Cardiac fibroblast (primary cell): ENCODE measurements at regions not wholly inside any gene's neighbourhood (a gene's known extent, or its start where the extent isn't known, plus 50 kb on each side); places are given as distances from the start of the nearest gene placed in this dataset.

Experiments
- DNase-seq, 2 donors: peaks; one replicate each; pipeline versions ENCODE4 v3.0.0 to v3.0.0-alpha.2; 2010; ENCODE audit warnings: low read depth in 2 of 2
- H3K4me3 ChIP-seq, 2 donors: replicated peaks in 1 of 2; 1 replicate in 1 of 2; 2 replicates in 1 of 2; pipeline ENCODE4 v1.5.1; 2011; ENCODE audit warnings: low read depth in 2 of 2, low read length in 2 of 2, mild to moderate bottlenecking in 2 of 2, moderate library complexity in 1 of 2
- TF ChIP-seq, protein P1 (sequence below): IDR thresholded peaks from one replicate; pipeline ENCODE4 v1.5.1; 2011; ENCODE audit warnings: low read depth, mild to moderate bottlenecking, low read length, inconsistent platforms

DNA sequence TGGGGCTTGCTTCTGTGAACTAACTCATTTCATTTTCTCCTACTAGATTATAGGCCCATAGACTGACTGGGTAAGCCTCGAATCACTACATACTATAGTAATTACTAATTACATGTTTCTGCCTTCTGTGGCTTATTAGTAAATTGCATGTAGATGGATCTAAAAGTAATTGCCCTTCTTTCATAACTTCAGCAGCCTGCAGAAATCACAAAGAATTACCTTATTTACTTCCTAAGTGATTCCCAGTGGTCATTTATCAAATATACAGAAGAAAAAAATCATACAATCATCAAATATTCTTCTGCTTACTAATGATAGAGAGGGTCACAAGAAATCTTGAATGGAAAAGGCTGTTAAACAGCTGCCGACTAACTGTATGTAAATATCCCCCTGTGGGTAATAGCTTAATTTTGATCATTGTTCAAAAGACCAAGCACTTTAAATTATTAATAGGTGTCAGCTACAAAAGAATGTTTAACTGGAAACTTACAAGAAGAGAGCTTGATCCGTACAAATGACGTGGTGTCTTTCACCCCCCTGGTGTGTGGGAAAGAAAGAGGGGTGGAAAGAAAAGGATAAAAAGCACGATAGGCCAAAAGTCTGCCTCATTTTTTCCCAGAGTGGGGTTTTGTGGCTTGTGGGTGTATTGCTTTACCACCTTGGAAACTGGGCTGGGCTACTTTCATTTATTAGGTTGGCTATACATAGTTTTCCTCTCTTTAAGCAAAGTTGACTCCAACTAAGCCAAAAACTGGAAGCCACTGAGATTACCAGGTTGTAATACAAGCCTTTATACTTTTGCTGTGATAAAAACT lies 361.8 kb upstream of the ZMIZ1 start:
- TF ChIP-seq, protein P1, sequence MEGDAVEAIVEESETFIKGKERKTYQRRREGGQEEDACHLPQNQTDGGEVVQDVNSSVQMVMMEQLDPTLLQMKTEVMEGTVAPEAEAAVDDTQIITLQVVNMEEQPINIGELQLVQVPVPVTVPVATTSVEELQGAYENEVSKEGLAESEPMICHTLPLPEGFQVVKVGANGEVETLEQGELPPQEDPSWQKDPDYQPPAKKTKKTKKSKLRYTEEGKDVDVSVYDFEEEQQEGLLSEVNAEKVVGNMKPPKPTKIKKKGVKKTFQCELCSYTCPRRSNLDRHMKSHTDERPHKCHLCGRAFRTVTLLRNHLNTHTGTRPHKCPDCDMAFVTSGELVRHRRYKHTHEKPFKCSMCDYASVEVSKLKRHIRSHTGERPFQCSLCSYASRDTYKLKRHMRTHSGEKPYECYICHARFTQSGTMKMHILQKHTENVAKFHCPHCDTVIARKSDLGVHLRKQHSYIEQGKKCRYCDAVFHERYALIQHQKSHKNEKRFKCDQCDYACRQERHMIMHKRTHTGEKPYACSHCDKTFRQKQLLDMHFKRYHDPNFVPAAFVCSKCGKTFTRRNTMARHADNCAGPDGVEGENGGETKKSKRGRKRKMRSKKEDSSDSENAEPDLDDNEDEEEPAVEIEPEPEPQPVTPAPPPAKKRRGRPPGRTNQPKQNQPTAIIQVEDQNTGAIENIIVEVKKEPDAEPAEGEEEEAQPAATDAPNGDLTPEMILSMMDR: no peak
- DNase-seq: no peak

DNA sequence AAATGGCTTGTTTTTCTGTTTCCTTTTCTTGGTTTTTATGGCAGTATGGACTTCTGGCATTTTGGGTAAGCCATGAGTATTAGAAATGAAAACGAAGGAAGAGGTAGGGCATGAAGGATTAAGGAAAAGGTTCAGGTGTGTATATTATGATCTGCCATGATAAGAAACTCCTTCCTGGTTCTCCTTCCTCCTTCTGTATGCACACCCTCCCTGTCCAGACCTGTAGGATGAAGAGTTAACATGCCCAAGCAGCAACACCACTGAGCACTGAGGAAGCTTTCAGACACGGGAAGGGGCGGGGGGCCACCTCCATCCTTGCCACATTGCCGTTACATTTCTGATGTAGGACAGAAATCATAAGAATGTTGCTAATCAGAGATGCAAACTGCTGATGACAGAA lies 361.0 kb upstream of the ZMIZ1 start:
- no peak overlapping the region for H3K4me3 ChIP-seq
- TF ChIP-seq, protein P1: no peak
- no peak for DNase-seq

More for the DNA sequence above, 361.8 kb upstream of the ZMIZ1 start:
- H3K4me3 ChIP-seq: no peak overlapping the region

DNA sequence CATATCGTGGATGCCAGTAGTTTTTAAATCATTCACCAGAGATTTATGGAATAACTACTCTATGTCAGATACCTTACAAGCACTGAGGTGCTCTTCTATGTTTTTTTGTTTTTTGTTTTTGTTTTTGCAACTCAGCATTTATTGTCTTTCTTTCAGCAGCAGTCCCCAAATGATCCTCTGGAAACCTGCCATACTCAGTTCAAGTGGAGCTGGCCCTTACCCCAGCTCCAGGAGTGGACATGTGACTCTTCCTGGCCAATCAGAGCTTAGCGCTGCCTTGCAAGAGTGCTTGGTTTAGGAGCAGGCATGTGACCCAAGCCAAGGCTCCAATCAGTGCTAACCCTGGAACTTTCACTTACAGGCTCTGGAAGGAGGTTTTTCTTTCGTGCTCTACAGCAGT lies 356.6 kb upstream of the ZMIZ1 start:
- TF ChIP-seq, protein P1: no peak
- no peak overlapping the region for H3K4me3 ChIP-seq
- DNase-seq: no peak

DNA sequence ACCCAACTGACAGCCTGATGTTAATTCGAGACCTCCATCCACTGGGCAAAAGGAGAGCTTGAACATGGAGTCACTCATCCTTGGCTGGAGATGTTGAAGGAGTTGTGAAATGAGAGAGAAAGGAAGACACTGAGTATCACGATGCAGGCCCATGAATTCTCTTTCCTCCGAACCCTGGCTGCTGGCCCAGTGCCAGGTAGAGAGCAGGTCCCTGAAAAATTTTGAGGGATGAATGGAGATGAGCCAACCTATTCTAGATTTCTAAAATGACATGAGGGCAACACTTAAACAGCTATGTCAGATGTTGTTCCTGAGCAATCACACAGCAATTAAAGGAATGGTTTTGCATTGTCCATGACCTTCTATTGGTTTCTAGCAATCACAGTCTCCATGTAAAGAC lies 355.1 kb upstream of the ZMIZ1 start:
- TF ChIP-seq, protein P1: no peak
- H3K4me3 ChIP-seq: no peak overlapping the region
- no peak for DNase-seq

DNA sequence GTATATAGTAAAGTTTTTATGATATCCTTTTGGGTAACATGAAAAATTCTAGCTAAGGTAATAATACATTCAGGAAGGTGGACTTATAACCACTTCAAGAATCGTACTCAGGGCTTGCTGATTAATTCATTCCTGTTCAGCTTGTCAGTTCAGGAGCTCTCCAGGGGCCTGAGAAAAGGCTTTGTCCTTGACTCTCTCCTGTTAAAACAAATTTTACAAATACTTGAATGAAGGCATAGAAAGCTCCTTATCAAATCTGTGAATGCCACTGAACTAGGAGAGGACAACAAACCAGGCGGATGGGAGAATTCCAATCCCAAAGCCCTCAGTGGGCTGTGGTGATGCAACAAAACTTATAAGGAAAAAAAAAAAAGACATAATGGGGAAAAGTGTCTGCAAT lies 354.5 kb upstream of the ZMIZ1 start:
- TF ChIP-seq, protein P1: no peak
- H3K4me3 ChIP-seq: no peak overlapping the region
- DNase-seq: no peak

DNA sequence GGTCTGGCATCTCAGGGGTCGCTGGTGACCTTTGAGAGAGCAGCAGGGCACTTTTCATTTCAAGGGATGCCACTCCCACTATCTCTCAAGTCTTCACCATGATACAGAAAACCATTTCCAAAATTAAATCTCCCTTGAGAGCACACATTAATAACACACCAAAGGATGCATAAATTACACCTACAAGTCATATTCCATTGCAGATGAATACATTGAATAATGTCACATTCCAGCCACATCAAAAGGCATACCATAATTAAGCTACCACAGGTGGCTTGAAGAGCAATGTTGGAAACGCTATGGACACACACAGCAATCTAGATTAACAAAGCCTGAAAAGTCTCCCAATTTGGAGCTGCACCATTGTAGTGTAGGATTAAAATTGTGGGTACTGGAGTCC lies 353.3 kb upstream of the ZMIZ1 start:
- TF ChIP-seq, protein P1: no peak
- H3K4me3 ChIP-seq: no peak overlapping the region

More for the DNA sequence above, 353.3 kb upstream of the ZMIZ1 start:
- DNase-seq: no peak
